Small intestine (tissue), 7 donors: ENCODE measurements at regions not wholly inside any gene's neighbourhood (a gene's known extent, or its start where the extent isn't known, plus 50 kb on each side); places are given as distances from the start of the nearest gene placed in this dataset.

ENCODE experiments used
- DNase-seq, 2 donors: peaks; one replicate each; pipeline versions ENCODE4 v3.0.0 to v3.0.0-alpha.2; 2013
- FAIRE-seq: peaks from 2 replicates; lab custom pipeline; 2012; peaks lifted over from hg19 to GRCh38; lab: Jason Lieb, UNC
- H3K27ac ChIP-seq, 3 donors: one replicate each; pipeline ENCODE4 v1.5.1; 2013; ENCODE audit warnings: low read length in 2 of 3, mild to moderate bottlenecking in 2 of 3, control low read depth in 1 of 3, inconsistent platforms in 1 of 3, low read depth in 1 of 3, moderate library complexity in 1 of 3
- H3K27me3 ChIP-seq, 3 donors: one replicate each; pipeline ENCODE4 v1.6.1; 2013; ENCODE audit warnings: low read length in 3 of 3, inconsistent platforms in 1 of 3; ENCODE audit not compliant: control insufficient read depth in 3 of 3, insufficient read depth in 3 of 3
- H3K36me3 ChIP-seq, 3 donors: one replicate each; pipeline ENCODE4 v1.6.1; 2013; ENCODE audit warnings: low read length in 3 of 3, inconsistent platforms in 1 of 3, low read depth in 1 of 3, mild to moderate bottlenecking in 1 of 3, moderate library complexity in 1 of 3; ENCODE audit not compliant: control insufficient read depth in 3 of 3, insufficient read depth in 2 of 3
- H3K4me1 ChIP-seq, 3 donors: one replicate each; pipeline ENCODE4 v1.6.1; 2013; ENCODE audit warnings: low read length in 2 of 3, inconsistent platforms in 1 of 3, low read depth in 1 of 3, mild to moderate bottlenecking in 1 of 3, moderate library complexity in 1 of 3; ENCODE audit not compliant: control insufficient read depth in 3 of 3, insufficient read depth in 2 of 3
- H3K4me3 ChIP-seq, 3 donors: one replicate each; pipeline ENCODE4 v1.5.1; 2013; ENCODE audit warnings: low read length in 3 of 3, control low read depth in 1 of 3, inconsistent platforms in 1 of 3, low read depth in 1 of 3, mild to moderate bottlenecking in 1 of 3, moderate library complexity in 1 of 3
- H3K9me3 ChIP-seq, 2 donors: one replicate each; pipeline ENCODE4 v1.6.1; 2013; ENCODE audit warnings: low read depth in 1 of 2, low read length in 1 of 2; ENCODE audit not compliant: control insufficient read depth in 2 of 2, insufficient read depth in 1 of 2
- WGBS, 3 donors: extraction: QIAGEN DNeasy Blood & Tissue Kit; methylation state at CpG; one replicate each; pipeline ENCODE4 v1.1.7; 2013; 5-methylcytosine and 5-hydroxymethylcytosine counted together
- donor health status: healthy with polysubstance abuse.
- donor health status: control.
- donor health status: control.
- donor health status: Bipolar disorder and iron deficiency.
- donor health status: healthy.

DNA sequence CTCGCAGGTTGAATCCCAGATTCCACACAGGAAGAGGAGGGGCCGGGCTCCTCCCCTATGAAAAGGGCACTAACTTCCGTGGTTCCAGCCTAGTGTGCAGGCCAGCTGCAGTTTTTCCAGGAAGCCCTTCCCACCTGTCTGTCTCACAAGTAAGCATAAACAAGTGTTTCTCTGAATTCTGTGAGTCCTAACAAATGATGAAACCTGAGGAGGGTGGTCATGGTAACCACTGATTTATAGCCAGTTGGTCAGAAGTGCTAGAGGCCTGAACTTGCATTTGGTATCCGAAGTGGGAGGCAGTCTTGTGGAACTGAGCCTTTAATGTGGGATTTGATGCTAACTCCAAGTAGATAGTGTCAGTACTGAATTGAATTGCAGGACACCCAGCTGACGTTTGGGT lies 54.7 kb upstream of the STEAP4 start:
- no peaks in the 10 kb centered on the region for H3K27me3 ChIP-seq

DNA sequence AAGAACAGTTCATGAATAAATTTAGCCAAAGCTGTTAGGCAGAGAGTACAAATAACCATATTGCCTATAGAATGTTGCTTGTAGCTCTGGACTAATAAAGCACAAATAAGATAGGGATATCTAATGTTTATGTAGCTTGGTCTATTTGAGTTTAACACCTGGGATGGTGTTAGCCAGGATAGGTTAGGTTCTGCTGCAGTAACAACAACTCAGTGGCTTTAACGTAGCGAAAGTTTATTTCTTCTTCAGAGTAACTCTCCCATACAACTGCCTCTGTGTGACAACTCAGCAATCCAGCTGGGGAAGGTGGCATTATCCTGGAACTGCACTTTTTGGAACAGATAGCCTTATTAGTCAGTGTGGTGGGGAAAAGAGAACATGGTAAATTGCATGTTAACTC lies 52.2 kb upstream of the STEAP4 start:
- WGBS, 3 donors, result 94 to 98% (median 95%) methylated on average over 2 of the region's 2 CpGs
- no peak overlapping the region for H3K27ac ChIP-seq
- DNase-seq (no peak), FAIRE-seq (no peak)
- H3K4me1 ChIP-seq, result peaks cover 0 to 13% (median 0%) of the 10 kb centered on the region in 3 donors
- H3K27me3 ChIP-seq, result no peaks in the 10 kb centered on the region
- no peaks in the 10 kb centered on the region for H3K36me3 ChIP-seq
- peaks cover 0 to 4% of the 10 kb centered on the region in 2 donors for H3K9me3 ChIP-seq
- H3K4me3 ChIP-seq, result no peak overlapping the region

More for the DNA sequence above, 54.7 kb upstream of the STEAP4 start:
- FAIRE-seq, result no peak
- H3K36me3 ChIP-seq, result no peaks in the 10 kb centered on the region
- no peak overlapping the region for H3K27ac ChIP-seq
- WGBS, 3 donors, result 63 to 81% (median 74%) methylated on average over 5 of the region's 5 CpGs
- H3K9me3 ChIP-seq, result peaks cover 0 to 4% of the 10 kb centered on the region in 2 donors
- peaks cover 0 to 13% (median 0%) of the 10 kb centered on the region in 3 donors for H3K4me1 ChIP-seq
- no peak overlapping the region for H3K4me3 ChIP-seq
- no peak for DNase-seq

- WGBS, 3 donors, result 17 to 66% (median 47%) methylated on average over 2 of the region's 2 CpGs
- Histone ChIP-seq H3K4me1 (peaks cover 0 to 13% (median 0%) of the 10 kb centered on the region in 3 donors), H3K9me3 (peaks cover 0 to 4% of the 10 kb centered on the region in 2 donors), H3K27me3 (no peaks in the 10 kb centered on the region), H3K4me3 (no peak overlapping the region), H3K27ac (no peak overlapping the region), H3K36me3 (no peaks in the 10 kb centered on the region)
- FAIRE-seq (no peak), DNase-seq (peak in 1 of 2 donors; percentile 25)
Measured at GRCh38 chr7:88358526-88358838, 51.8 kb upstream of the STEAP4 start.

GRCh38 chr7:88357781-88358525 lies 51.3 kb upstream of the STEAP4 start:
- no peak overlapping the region for H3K4me3 ChIP-seq
- FAIRE-seq (no peak), DNase-seq (peak; percentile 42 to 65)
- H3K4me1 ChIP-seq, result peaks cover 0 to 13% (median 0%) of the 10 kb centered on the region in 3 donors
- no peaks in the 10 kb centered on the region for H3K27me3 ChIP-seq
- peaks cover 0 to 4% of the 10 kb centered on the region in 2 donors for H3K9me3 ChIP-seq
- WGBS, 3 donors, result 10 to 37% (median 17%) methylated on average over 4 of the region's 4 CpGs
- H3K27ac ChIP-seq, result peak overlapping the region in 1 of 3 donors; percentile 8
- no peaks in the 10 kb centered on the region for H3K36me3 ChIP-seq

DNA sequence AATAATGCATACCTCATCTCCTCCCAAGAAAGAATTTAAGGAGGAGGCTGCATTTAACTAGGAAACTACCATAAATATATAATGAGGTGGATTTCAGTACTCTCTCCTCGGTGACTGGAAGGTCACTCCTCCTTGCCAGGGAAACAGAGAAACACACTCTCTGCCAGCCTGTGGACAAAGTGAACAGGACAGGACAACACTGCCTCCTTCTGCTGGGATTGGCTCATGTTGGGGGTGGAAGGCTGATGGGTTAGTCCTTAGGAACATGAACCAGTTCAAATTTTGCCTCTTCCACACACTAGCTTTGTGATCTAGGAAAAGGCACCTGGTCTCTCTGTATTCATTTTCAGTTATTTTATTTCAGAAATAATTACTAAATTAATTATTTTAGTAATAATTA lies 50.6 kb upstream of the STEAP4 start:
- no peak for FAIRE-seq
- WGBS, 3 donors, result 22 to 32% (median 31%) methylated on average over 1 of the region's 1 CpG
- H3K27me3 ChIP-seq, result no peaks in the 10 kb centered on the region
- H3K4me3 ChIP-seq, result no peak overlapping the region
- peak overlapping the region in 1 of 3 donors; percentile 8 for H3K27ac ChIP-seq
- peaks cover 0 to 13% (median 0%) of the 10 kb centered on the region in 3 donors for H3K4me1 ChIP-seq
- H3K9me3 ChIP-seq, result peaks cover 0 to 4% of the 10 kb centered on the region in 2 donors
- DNase-seq, result peak; percentile 8 to 9
- no peaks in the 10 kb centered on the region for H3K36me3 ChIP-seq
